Inflammatory macrophage treated with lipopolysaccharide for 1 hour (primary cell): ENCODE measurements at regions not wholly inside any gene's neighbourhood (a gene's known extent, or its start where the extent isn't known, plus 50 kb on each side); places are given as distances from the start of the nearest gene placed in this dataset.
A peak's percentile ranks its signal among the peaks of the same experiment; 100 is the strongest.
"Not testable (repeated sequence)": the region's sequence is repeated elsewhere in the genome, so short reads cannot be mapped to it uniquely, and the experiment has no call there.

Experiments used
- DNase-seq, 2 donors: peaks; one replicate each; pipeline ENCODE4 v3.0.0-alpha.2; 2020 to 2022

DNA sequence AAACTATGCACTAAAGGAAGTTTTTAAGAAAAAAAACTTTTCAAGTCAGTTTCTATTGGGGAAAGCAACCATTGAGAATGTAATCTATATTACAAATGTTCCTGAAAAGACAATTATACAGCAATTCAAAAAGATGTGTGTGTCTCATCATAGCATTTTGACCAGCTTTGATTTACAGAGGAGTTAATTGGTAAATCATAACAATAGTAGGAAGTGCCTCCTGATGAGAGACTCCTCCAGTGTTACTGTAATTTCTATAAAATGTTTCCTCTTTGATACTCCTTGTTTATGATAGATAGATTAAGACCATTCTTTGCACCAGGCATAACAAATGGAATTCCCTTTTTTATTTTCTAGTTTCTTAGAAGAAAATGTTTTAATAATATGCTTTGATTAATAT is 249.9 kb downstream of the CALCRL start:
- DNase-seq, result no peak

DNA sequence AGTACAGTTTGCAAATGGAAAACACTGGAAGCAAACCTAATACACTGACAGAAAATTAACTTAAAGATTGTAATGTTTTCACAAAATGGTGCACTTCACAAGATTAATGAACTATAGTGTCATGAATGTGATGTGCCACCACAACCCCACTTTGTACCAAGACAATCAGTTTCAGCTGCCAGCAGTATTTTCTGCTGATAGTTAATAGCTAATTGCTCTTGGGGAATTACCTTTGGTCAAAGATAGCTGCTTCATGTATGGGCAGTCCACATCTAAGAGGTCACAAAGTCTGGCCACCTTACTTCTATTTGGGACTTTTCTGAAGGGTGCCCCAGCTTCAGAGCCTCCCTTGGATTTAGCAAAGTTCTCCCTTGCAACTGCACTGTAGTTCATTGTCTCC is 254.0 kb downstream of the CALCRL start:
- DNase-seq, result no peak

GRCh38 chr2:187188783-187189631 is 259.0 kb downstream of the CALCRL start:
- DNase-seq, result no peak

GRCh38 chr2:187187519-187187918 is 260.5 kb downstream of the CALCRL start:
- DNase-seq, result no peak

GRCh38 chr2:187180529-187180928 is 267.5 kb downstream of the CALCRL start:
- no peak for DNase-seq

- not testable (repeated sequence) for DNase-seq
Observed at GRCh38 chr2:187178876-187179275, 269.2 kb downstream of the CALCRL start.

DNA sequence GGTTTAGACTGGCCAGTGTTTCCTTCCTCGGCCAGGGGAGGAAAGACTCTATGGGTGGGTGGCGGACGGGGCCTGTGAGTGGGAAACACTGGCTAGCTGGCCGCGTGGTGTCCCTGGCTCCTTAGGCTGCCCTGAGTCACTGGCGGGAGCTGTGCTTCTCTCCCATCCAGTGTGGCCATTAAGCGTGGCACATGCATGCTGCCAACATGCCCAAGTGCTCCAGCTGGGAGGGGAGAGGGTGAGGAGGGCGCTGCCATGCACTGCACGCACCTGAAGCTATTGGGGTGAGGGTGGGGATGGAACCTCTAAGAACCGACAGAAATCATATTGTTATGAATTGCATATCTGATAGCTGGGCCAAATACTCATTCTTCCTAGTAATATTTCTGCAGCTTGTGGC is 270.8 kb downstream of the CALCRL start:
- DNase-seq, result no peak

GRCh38 chr2:187174582-187174981 is 273.5 kb downstream of the CALCRL start:
- DNase-seq, result no peak

DNA sequence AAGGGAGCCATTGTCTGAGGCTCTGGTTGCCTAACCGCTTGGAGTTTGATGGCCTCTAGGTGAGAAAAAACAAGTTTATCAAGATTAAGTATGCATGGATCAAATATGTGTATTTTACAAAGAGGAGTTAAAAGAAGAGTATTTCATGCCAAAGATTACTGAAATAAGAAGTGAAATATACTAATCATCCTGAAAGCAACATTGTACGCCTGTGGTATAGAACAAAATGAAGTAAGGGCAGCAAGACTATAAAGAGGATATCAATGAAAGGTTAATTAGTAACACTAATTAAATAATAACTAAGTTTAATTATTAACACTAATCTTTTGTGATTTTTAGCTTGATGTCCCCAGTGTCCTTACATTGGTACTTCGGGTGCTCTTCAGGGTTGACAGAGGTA is 276.7 kb downstream of the CALCRL start:
- no peak for DNase-seq

DNA sequence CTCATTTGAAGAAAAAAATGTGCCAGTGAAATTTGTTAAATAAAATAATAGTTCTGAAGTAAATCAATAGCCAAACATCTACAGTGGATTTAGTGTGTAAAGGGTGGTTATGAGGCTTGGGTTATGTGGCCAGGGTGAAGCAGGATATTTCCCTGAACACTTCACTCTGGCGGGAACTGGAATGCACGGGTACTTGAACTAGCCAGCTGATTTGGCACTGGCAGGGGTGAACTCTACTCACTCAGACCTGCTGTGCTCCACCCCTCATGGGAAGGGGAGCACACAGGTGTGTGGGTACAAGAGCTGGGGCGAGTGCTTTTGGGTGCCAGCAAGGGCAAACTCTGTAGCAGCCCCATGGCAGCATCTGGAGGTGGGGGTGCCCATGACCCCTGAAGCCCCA is 278.2 kb downstream of the CALCRL start:
- no peak for DNase-seq

DNA sequence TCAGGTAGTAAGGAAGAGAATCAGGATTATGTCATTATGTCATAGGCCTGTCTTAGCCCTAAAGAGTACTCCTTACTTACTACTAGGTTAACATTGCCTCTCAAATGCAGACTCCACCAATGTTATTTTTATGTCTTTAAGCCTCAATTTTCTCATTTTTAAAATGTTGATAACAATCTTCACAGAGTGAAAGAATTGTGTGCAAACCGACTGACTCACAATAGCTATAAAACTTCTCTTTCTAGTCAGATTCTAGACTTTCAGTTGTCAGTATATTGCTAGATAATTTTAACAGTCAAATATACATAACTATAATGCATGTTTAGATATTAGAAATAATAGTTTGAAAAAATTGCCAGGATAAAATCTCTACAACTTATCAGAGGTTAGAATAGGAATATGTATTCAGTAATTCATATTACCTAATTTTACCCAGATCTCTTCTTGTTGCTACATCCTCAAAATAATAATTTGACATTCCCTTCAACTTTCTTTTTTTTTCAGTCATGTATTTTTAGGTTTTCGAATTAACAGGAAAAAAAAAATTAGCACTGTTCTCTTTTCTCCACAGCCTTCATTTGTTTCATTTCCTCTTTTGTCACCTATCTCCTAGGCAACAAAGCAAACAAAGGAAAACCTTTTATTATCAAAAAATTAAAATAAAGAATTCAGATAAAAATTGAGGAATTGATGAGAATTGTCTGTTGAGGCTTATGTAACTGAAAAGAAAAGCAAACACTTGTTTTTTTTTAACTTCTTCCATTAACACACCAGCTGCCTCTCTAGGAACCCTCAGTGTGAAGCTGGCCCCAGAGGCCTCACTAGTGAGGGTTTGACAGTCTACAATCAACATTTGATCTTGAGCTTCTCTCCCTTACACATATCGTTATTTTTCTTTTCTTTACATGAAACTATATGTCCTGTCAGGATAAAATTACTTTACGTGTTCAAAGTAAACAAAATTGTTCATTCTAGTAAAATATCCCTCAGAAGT is 279.0 kb downstream of the CALCRL start:
- DNase-seq, result peak; percentile 66 to 72

- no peak for DNase-seq
Observed at GRCh38 chr2:187167491-187167890, 280.6 kb downstream of the CALCRL start.

DNA sequence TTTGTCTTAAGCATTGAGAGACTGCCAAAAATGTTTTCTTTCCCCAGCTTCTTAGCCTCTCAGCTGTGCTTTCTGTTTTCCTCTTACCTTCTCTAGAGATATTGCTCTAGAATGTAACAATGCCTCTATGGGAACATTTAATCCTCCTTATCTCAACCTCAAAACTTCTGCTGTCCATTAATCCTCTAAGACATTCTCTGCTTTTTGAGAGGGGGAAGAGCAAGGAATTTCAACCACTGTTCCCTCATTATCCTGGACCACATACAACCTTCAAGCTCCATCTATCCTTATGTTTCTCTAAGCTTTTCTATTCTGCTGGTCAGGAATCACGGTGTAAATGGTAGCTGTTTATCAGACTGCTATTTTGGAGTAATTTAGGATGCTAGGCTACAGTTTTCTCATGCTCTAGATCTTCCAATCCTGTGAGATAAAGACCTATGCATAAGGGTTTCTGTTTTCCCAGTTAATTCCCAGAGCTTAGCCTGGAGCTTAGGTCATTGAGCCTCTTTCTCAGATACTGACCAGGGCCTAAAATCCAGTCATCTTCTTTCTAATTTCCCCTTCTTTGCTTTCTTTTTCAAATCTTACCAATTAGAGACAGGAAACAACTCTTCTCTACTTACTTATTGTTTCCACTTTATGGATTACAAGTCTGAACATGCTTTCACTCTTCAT is 282.0 kb downstream of the CALCRL start:
- DNase-seq, result no peak

DNA sequence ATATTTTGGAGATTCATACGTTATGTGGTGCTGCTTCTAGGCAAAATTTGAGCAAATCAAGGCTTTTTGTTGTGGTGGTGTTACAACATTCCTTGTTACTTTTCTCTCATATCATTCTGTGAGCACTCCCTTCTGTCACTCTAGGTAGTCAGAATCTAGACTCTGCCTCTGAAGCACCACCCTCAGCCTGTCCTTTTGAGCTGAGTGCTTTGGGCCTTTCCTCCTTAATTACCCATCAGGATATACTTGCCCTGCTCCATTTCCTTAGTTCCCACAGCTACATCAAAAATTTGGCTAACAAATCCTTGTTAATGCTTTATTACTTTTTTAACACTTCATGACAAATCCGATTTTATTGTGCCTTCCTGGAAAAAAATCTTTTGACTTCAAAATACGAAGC is 289.6 kb downstream of the CALCRL start:
- DNase-seq, result no peak

DNA sequence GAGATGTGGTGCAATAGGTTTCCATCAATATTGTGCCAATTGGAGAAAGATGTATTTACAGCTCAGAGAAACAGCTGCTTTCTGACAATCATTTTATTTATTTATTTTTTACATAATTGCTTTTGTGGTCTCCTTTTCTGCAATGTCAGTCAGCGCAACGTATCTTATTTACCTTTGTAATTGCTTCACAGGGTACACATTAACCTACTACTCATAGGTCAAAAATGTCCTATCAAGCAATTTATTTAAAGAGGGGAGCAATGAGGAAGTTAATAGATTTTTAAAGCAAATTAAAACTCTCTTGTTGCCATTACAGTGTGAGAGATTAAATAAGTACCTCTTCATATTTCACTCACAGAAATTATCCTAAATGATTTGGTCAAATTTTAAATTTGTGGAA is 291.0 kb downstream of the CALCRL start:
- no peak for DNase-seq

DNA sequence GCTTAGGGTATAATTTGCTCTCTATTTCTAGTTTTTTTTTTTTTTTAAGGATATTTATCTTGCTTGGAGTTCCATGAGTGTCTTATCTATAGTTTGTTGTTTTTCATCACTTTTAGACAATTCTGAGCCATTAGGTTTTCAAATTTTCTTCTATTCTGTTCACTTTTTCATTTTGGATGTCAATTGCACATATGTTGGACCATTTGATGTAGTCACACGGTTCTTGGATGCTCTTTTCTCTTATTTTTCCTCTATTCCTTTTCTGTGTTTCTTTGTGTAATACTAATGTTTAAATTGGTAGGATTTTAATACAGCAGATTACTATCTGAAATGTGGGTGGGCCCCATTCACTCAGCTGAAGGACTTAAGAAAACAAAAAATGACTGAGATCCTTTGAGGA is 292.6 kb downstream of the CALCRL start:
- DNase-seq, result no peak

DNA sequence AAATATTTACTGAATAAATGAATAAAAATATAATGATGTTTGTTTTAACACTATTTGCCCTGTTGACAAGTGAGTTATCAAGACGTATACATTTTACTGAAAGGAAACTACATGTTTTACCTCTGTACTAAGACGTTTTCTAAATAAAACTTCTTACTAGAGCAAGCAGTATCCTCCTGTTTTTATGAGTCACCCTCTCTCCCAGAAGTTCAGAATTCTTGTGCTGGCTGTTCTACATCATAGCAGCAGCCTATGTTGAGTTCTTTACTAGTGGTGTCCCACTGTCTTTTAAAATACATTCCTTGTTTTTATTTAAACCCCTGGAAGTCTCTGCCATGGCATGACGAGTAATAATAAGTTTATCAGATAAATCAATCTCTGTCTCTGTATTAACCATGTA is 297.4 kb downstream of the CALCRL start:
- DNase-seq, result no peak

GRCh38 chr2:187148059-187148714 is 299.2 kb upstream of the ZSWIM2 start:
- DNase-seq, result no peak

DNA sequence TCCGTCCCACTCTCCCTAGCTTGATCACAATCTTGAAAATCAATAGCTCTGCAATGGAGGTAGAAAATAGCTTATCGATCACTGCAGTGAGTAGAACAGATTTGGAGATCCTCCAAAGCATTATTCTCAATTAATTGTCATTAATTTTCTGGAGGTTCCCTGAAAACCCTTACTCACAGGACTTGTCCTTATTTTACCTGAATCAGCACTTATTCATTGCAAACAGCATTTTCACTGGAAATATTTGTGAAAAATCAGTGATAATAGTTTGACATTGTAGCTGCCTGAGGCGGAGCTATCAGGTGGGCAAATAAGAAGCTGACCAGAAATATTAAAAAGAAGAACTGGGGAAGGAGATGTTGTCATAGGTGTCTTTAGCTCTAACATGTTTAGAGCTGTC is 294.6 kb upstream of the ZSWIM2 start:
- no peak for DNase-seq

DNA sequence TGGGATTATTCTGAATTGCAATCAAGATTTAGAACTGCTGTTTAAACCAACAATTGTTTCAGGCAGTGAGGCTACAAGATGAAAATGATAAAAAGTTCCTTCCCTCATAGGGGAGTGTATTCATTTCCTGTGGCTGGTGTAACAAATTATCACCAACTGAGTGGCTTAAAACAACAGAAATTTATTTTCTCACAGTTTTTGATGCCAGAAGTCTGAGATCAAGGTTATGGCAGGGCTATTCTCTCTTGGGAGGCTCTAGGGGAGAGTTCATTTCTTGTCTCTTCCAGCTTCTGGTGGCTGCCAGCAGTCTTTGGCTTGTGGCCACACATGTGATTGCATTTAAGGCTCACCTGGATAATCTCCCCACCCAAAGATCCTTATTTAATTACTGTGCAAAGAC is 290.5 kb upstream of the ZSWIM2 start:
- DNase-seq, result no peak

DNA sequence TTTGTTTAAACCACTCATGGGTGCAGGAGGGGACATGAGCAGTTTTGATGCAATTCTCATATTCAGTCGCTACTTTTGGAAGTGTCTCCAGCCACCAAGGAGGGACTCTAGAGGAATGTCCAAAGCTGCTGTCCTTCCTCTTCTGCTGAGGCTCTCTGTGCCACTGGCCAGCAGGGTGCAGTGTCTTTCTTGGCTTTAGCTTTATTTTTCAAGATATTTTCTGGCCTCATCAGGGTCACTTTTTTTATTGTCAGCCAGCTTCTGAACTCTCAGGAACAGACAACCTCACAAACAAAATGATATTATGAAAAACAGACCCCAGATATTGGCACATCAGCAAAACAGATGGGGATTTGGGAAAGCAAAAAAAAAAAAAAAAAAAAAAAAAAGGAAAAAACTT is 289.3 kb upstream of the ZSWIM2 start:
- DNase-seq, result peak; percentile 18 to 55

- DNase-seq, result no peak
Observed at GRCh38 chr2:187136646-187137045, 287.7 kb upstream of the ZSWIM2 start.

DNA sequence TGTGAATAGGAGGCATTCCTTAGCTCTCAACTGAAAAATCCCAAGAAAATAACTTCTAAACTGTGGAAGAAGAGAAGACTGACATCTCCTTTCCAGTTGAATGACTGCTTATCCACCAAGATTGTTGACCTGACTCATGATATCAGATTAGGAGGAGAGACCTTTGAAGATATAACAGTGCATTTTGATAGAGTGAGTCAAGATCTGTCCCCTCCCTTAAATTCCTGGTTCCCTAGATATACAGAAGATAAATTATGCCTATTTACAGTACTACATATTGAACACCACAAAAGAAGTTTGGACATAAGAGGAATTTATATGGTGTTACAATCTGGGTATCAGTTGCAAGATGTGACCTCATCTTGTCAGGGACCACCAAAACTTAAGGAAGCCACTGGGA is 285.3 kb upstream of the ZSWIM2 start:
- no peak for DNase-seq
